GM19455 (cell line): ENCODE measurements at regions not wholly inside any gene's neighbourhood (a gene's known extent, or its start where the extent isn't known, plus 50 kb on each side); places are given as distances from the start of the nearest gene placed in this dataset.

Experiments used
- ATAC-seq: cut with Tn5 transposase; IDR thresholded peaks from one replicate; pipeline ENCODE4 v1.9.1; 2021; ENCODE audit not compliant: unreplicated experiment

GRCh38 chr2:204104811-204105210 lies 168.2 kb downstream of the ICOS start:
- no peak for ATAC-seq

GRCh38 chr2:204108330-204108751 lies 171.8 kb downstream of the ICOS start:
- no peak for ATAC-seq

- no peak for ATAC-seq
Observed at GRCh38 chr2:204108781-204109295, 172.3 kb downstream of the ICOS start.

GRCh38 chr2:204109681-204110080 lies 173.1 kb downstream of the ICOS start:
- ATAC-seq: no peak

- peak; percentile 88 for ATAC-seq
Observed at GRCh38 chr2:204110338-204110741, 173.8 kb downstream of the ICOS start.

- ATAC-seq: no peak
Observed at GRCh38 chr2:204110751-204111516, 174.4 kb downstream of the ICOS start.

- ATAC-seq: no peak
Observed at GRCh38 chr2:204112084-204112770, 175.7 kb downstream of the ICOS start.

GRCh38 chr2:204114295-204115136 lies 178.0 kb downstream of the ICOS start:
- no peak for ATAC-seq

- ATAC-seq: no peak
Observed at GRCh38 chr2:204115137-204116056, 178.8 kb downstream of the ICOS start.

GRCh38 chr2:204116159-204116792 lies 179.7 kb downstream of the ICOS start:
- ATAC-seq: no peak

GRCh38 chr2:204122425-204122824 lies 185.9 kb downstream of the ICOS start:
- ATAC-seq: no peak

- no peak for ATAC-seq
Observed at GRCh38 chr2:204124140-204124750, 187.7 kb downstream of the ICOS start.

- ATAC-seq: no peak
Observed at GRCh38 chr2:204126705-204127104, 190.1 kb downstream of the ICOS start.

- no peak for ATAC-seq
Observed at GRCh38 chr2:204127238-204127637, 190.7 kb downstream of the ICOS start.

- ATAC-seq: no peak
Observed at GRCh38 chr2:204129591-204130294, 193.2 kb downstream of the ICOS start.

- no peak for ATAC-seq
Observed at GRCh38 chr2:204131621-204132020, 195.1 kb downstream of the ICOS start.

- ATAC-seq: no peak
Observed at GRCh38 chr2:204133476-204133875, 196.9 kb downstream of the ICOS start.

- ATAC-seq: no peak
Observed at GRCh38 chr2:204134421-204134820, 197.9 kb downstream of the ICOS start.

- no peak for ATAC-seq
Observed at GRCh38 chr2:204135752-204136151, 199.2 kb downstream of the ICOS start.
